ENCODE measurements at regions not wholly inside any gene's neighbourhood (a gene's known extent, or its start where the extent isn't known, plus 50 kb on each side); places are given as distances from the start of the nearest gene placed in this dataset.

- no peak for DNase-seq (ENCODE audit: low read depth in 2 of 2)
- Histone ChIP-seq H3K27ac (ENCODE audit: insufficient read depth, low read length) (no peak overlapping the region), H3K4me1 (ENCODE audit: control insufficient read depth, extremely low read depth, insufficient read depth, low read length) (no peaks in the 10 kb centered on the region), H3K4me2 (ENCODE audit: extremely low read depth, insufficient read depth, low read length) (no peak overlapping the region), H3K9ac (ENCODE audit: insufficient read depth, low read length) (no peak overlapping the region), H3K27me3 (ENCODE audit: control insufficient read depth, insufficient read depth, low read length) (no peaks in the 10 kb centered on the region), H3K9me3 (ENCODE audit: control insufficient read depth, insufficient read depth, low read depth, low read length) (no peaks in the 10 kb centered on the region), H3K36me3 (ENCODE audit: control insufficient read depth, insufficient read depth, low read length) (no peaks in the 10 kb centered on the region), H2AFZ (ENCODE audit: low read length) (no peak overlapping the region), H3K79me2 (ENCODE audit: control insufficient read depth, insufficient read depth, low read length) (no peaks in the 10 kb centered on the region), H4K20me1 (ENCODE audit: control insufficient read depth, extremely low read depth, insufficient read depth, low read length) (no peaks in the 10 kb centered on the region), H3K4me3 (replicated peaks in 1 of 4; ENCODE audit: control extremely low read depth in 1 of 4, insufficient read depth in 1 of 4, low read depth in 3 of 4, low read length in 4 of 4) (no peak overlapping the region)
- TF ChIP-seq CTCF (conservative IDR thresholded peaks at IDR 0.05 in 1 of 2, IDR thresholded peaks at IDR 0.05 in 1 of 2; ENCODE audit: low read depth in 1 of 2, low read length in 2 of 2) (no peak), EZH2 (IDR thresholded peaks at IDR 0.05; ENCODE audit: low read length, missing control alignments) (no peak)
These were observed 347.6 kb upstream of the SMIM21 start for GRCh38 chr18:75775121-75775520.

- H3K27me3 ChIP-seq (ENCODE audit: control insufficient read depth, insufficient read depth, low read length) = no peaks in the 10 kb centered on the region
- H3K9me3 ChIP-seq (ENCODE audit: control insufficient read depth, insufficient read depth, low read depth, low read length) = no peaks in the 10 kb centered on the region
- H3K4me3 ChIP-seq (replicated peaks in 1 of 4; ENCODE audit: control extremely low read depth in 1 of 4, insufficient read depth in 1 of 4, low read depth in 3 of 4, low read length in 4 of 4) = no peak overlapping the region
- no peak for DNase-seq (ENCODE audit: low read depth in 2 of 2)
- H2AFZ ChIP-seq (ENCODE audit: low read length) = no peak overlapping the region
- no peak overlapping the region for H3K4me2 ChIP-seq (ENCODE audit: extremely low read depth, insufficient read depth, low read length)
- no peak overlapping the region for H3K9ac ChIP-seq (ENCODE audit: insufficient read depth, low read length)
- no peaks in the 10 kb centered on the region for H3K79me2 ChIP-seq (ENCODE audit: control insufficient read depth, insufficient read depth, low read length)
- no peak overlapping the region for H3K27ac ChIP-seq (ENCODE audit: insufficient read depth, low read length)
- TF ChIP-seq EZH2 (IDR thresholded peaks at IDR 0.05; ENCODE audit: low read length, missing control alignments) = no peak
- no peak for TF ChIP-seq CTCF (conservative IDR thresholded peaks at IDR 0.05 in 1 of 2, IDR thresholded peaks at IDR 0.05 in 1 of 2; ENCODE audit: low read depth in 1 of 2, low read length in 2 of 2)
- no peaks in the 10 kb centered on the region for H3K36me3 ChIP-seq (ENCODE audit: control insufficient read depth, insufficient read depth, low read length)
- H3K4me1 ChIP-seq (ENCODE audit: control insufficient read depth, extremely low read depth, insufficient read depth, low read length) = no peaks in the 10 kb centered on the region
- H4K20me1 ChIP-seq (ENCODE audit: control insufficient read depth, extremely low read depth, insufficient read depth, low read length) = no peaks in the 10 kb centered on the region
These were observed 346.1 kb upstream of the SMIM21 start for GRCh38 chr18:75773618-75774017.

DNA sequence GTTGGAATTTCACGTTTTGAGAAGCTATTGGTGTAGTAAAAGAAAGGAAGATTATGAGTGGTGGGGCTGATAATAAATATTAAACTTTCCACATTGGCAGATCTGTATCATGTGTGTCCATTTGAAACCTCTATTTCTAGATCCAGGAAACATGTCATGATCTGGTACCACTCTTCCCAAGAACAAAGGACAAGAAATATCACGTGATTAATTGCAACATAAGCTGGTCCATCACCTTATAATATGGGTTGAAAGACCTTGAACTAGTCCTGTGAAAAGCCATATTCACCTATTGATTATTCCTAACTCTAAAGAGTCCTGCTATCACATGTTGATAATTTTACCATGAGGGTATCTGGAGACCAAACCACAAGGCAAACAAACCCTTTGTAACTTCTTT lies 335.3 kb upstream of the SMIM21 start:
- Histone ChIP-seq H3K9me3 (ENCODE audit: control insufficient read depth, insufficient read depth, low read depth, low read length) (no peaks in the 10 kb centered on the region), H2AFZ (ENCODE audit: low read length) (no peak overlapping the region), H3K4me2 (ENCODE audit: extremely low read depth, insufficient read depth, low read length) (no peak overlapping the region), H3K9ac (ENCODE audit: insufficient read depth, low read length) (no peak overlapping the region), H3K79me2 (ENCODE audit: control insufficient read depth, insufficient read depth, low read length) (no peaks in the 10 kb centered on the region), H3K27me3 (ENCODE audit: control insufficient read depth, insufficient read depth, low read length) (no peaks in the 10 kb centered on the region), H3K4me1 (ENCODE audit: control insufficient read depth, extremely low read depth, insufficient read depth, low read length) (no peaks in the 10 kb centered on the region), H4K20me1 (ENCODE audit: control insufficient read depth, extremely low read depth, insufficient read depth, low read length) (no peaks in the 10 kb centered on the region), H3K27ac (ENCODE audit: insufficient read depth, low read length) (no peak overlapping the region), H3K4me3 (replicated peaks in 1 of 4; ENCODE audit: control extremely low read depth in 1 of 4, insufficient read depth in 1 of 4, low read depth in 3 of 4, low read length in 4 of 4) (no peak overlapping the region), H3K36me3 (ENCODE audit: control insufficient read depth, insufficient read depth, low read length) (no peaks in the 10 kb centered on the region)
- no peak for DNase-seq (ENCODE audit: low read depth in 2 of 2)
- TF ChIP-seq CTCF (conservative IDR thresholded peaks at IDR 0.05 in 1 of 2, IDR thresholded peaks at IDR 0.05 in 1 of 2; ENCODE audit: low read depth in 1 of 2, low read length in 2 of 2) (no peak), EZH2 (IDR thresholded peaks at IDR 0.05; ENCODE audit: low read length, missing control alignments) (no peak)

Data from fibroblast of lung (primary cell).